ENCODE measurements at regions not wholly inside any gene's neighbourhood (a gene's known extent, or its start where the extent isn't known, plus 50 kb on each side); places are given as distances from the start of the nearest gene placed in this dataset.
"Not testable (repeated sequence)": the region's sequence is repeated elsewhere in the genome, so short reads cannot be mapped to it uniquely, and the experiment has no call there.

DNA sequence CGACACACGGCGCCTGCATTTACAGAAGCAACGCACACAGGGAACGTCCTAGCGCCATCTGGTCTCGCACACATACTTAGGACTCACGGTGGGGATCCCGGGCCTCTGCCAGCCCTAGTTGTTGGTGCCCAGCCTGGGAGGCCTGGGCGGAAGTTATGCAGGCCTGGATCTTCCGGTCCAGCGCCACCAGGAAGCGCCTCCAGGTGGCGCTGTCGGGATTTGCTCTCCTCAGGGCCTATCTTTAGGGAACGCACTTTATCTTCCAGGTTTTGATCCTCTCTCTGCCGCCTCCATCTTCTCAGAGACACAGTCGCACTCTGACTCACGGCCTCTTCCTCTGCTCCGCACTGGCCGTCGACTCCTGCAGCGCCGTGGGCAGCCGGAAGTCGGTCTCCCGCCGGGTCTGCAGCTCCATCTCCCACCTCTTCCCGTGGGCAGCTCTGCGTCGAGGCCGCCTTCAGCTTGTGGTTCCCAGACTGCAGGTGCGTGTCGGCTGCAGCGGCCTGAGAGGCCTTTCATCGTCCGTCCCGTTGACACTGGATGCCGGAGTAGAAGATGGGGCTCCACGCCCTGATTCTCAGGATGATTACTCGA lies 760.4 kb downstream of the TMEM121 start:
- intact Hi-C loops (cut with DNase I), result no loop called here
- DNase-seq (ENCODE audit: extremely low spot score in 2 of 2), result no peak

DNA sequence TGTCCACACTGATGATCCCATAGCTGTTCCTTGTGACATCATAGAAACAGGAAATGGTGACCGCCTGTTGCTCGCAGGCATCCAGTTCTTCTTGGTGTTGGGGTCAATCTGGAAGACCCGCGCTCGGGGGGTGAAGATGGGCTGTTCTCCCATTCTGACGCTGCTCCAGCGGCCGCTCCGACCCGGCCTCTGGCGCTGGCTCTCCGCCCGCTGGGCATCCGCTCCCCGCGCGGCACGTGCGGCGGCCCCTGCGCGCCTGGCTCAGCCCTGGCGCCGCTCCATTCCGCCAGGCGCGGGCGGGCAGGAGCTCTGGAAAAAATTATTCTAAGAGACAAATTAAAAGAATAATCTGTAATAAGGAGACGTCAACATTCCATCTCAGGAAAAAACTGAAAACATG lies 761.1 kb downstream of the TMEM121 start:
- Histone ChIP-seq H3K4me1 (no peaks in the 10 kb centered on the region), H3K9me3 (no peaks in the 10 kb centered on the region), H3K27me3 (no peaks in the 10 kb centered on the region), H3K27ac (no peak overlapping the region), H3K4me3 (no peak overlapping the region), H3K36me3 (no peaks in the 10 kb centered on the region)
- TF ChIP-seq POLR2A (IDR thresholded peaks at IDR 0.05) (no peak), POLR2AphosphoS5 (IDR thresholded peaks at IDR 0.05; ENCODE audit: insufficient read depth in 1 of 2, low read depth in 1 of 2) (no peak)
- TF ChIP-seq, protein P1, sequence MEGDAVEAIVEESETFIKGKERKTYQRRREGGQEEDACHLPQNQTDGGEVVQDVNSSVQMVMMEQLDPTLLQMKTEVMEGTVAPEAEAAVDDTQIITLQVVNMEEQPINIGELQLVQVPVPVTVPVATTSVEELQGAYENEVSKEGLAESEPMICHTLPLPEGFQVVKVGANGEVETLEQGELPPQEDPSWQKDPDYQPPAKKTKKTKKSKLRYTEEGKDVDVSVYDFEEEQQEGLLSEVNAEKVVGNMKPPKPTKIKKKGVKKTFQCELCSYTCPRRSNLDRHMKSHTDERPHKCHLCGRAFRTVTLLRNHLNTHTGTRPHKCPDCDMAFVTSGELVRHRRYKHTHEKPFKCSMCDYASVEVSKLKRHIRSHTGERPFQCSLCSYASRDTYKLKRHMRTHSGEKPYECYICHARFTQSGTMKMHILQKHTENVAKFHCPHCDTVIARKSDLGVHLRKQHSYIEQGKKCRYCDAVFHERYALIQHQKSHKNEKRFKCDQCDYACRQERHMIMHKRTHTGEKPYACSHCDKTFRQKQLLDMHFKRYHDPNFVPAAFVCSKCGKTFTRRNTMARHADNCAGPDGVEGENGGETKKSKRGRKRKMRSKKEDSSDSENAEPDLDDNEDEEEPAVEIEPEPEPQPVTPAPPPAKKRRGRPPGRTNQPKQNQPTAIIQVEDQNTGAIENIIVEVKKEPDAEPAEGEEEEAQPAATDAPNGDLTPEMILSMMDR (IDR thresholded peaks at IDR 0.05), result no peak
- intact Hi-C loops (cut with DNase I), result no loop called here
- no peak for DNase-seq (ENCODE audit: extremely low spot score in 2 of 2)

More for the DNA sequence above, 760.4 kb downstream of the TMEM121 start:
- Histone ChIP-seq H3K27ac (no peak overlapping the region), H3K4me3 (no peak overlapping the region), H3K9me3 (no peaks in the 10 kb centered on the region), H3K4me1 (no peaks in the 10 kb centered on the region), H3K36me3 (no peaks in the 10 kb centered on the region), H3K27me3 (no peaks in the 10 kb centered on the region)
- TF ChIP-seq, protein P1 (IDR thresholded peaks at IDR 0.05), result no peak
- no peak for TF ChIP-seq POLR2A (IDR thresholded peaks at IDR 0.05)
- TF ChIP-seq POLR2AphosphoS5 (IDR thresholded peaks at IDR 0.05; ENCODE audit: insufficient read depth in 1 of 2, low read depth in 1 of 2), result no peak

DNA sequence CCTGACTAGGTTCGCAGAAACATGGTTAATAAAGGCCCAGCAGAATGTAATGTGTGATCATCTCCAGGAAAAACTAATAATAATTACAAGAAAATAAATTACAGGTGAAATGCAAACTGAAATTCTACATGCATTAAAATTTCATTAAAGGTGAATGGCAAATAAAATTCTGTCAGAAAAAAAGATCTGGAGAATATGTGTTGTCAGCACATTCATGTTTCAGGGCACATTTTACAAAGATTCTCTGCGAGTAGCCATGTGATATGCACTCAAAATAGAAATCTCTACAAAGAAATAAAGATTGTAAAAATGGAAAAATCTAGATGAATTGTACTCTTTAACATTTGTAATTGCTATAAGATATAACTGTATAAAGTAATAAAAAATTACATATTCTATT lies 765.2 kb downstream of the TMEM121 start:
- TF ChIP-seq, protein P1 (IDR thresholded peaks at IDR 0.05), result no peak
- no peak for TF ChIP-seq POLR2A (IDR thresholded peaks at IDR 0.05)
- TF ChIP-seq POLR2AphosphoS5 (IDR thresholded peaks at IDR 0.05; ENCODE audit: insufficient read depth in 1 of 2, low read depth in 1 of 2), result no peak
- no peak overlapping the region for H3K27ac ChIP-seq
- no peaks in the 10 kb centered on the region for H3K4me1 ChIP-seq
- no peak for DNase-seq (ENCODE audit: extremely low spot score in 2 of 2)
- no peaks in the 10 kb centered on the region for H3K27me3 ChIP-seq
- no peaks in the 10 kb centered on the region for H3K36me3 ChIP-seq
- intact Hi-C loops (cut with DNase I), result no loop called here
- no peaks in the 10 kb centered on the region for H3K9me3 ChIP-seq
- no peak overlapping the region for H3K4me3 ChIP-seq

DNA sequence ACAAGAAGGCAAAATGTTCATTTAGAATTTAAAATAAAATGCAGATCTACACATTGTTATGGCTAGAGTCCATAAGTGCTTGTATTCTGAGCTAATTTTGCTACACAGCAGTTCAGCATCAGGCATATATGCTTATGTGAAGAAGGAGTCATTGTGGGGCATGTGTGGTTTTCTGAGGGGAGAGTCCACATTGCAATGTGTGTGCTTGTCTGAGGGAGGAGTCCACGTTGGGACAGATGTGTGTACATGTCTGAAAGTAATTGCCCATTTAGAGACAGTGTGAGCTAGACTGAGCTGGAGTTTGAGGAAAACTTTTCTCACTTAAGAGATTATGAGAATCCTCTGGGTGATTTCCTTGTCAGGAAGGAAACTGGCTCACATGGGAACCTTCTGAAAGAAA lies 767.9 kb downstream of the TMEM121 start:
- TF ChIP-seq POLR2A (IDR thresholded peaks at IDR 0.05) (no peak), POLR2AphosphoS5 (IDR thresholded peaks at IDR 0.05; ENCODE audit: insufficient read depth in 1 of 2, low read depth in 1 of 2) (no peak)
- TF ChIP-seq, protein P1 (IDR thresholded peaks at IDR 0.05), result no peak

DNA sequence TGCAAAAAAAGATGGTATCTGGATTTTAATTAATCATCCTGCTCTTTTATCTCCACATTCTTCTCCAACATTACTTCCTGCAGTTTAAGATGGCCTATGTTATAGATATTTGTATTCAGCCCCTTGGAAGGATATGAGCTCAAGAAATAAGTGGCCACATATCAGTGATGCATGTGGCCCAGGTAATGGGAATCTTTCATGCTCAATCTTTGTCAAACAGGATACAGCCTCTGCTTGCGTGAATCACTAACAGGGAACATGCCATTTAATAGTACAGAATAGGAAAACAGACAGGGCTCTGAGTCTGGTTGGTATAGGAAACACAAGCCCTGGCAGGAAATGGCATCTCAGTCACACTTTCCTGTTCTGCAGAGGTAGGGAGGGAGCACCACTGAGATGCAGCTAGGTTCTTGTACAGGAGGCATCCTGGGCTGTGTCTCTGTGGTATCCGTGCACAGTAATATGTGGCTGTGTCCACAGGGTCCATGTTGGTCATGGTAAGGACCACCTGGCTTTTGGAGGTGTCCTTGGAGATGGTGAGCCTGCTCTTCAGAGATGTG lies 774.6 kb downstream of the TMEM121 start:
- H3K4me3 ChIP-seq; intact Hi-C loops (cut with DNase I); H3K4me1 ChIP-seq; DNase-seq (ENCODE audit: extremely low spot score in 2 of 2); H3K9me3 ChIP-seq; H3K27ac ChIP-seq; H3K27me3 ChIP-seq; H3K36me3 ChIP-seq: not testable (repeated sequence)

More for the DNA sequence above, 767.9 kb downstream of the TMEM121 start:
- H3K4me1 ChIP-seq, result no peaks in the 10 kb centered on the region
- no peak overlapping the region for H3K4me3 ChIP-seq
- H3K36me3 ChIP-seq, result no peaks in the 10 kb centered on the region
- intact Hi-C loops (cut with DNase I), result no loop called here
- no peak for DNase-seq (ENCODE audit: extremely low spot score in 2 of 2)
- no peaks in the 10 kb centered on the region for H3K9me3 ChIP-seq
- no peaks in the 10 kb centered on the region for H3K27me3 ChIP-seq
- no peak overlapping the region for H3K27ac ChIP-seq

DNA sequence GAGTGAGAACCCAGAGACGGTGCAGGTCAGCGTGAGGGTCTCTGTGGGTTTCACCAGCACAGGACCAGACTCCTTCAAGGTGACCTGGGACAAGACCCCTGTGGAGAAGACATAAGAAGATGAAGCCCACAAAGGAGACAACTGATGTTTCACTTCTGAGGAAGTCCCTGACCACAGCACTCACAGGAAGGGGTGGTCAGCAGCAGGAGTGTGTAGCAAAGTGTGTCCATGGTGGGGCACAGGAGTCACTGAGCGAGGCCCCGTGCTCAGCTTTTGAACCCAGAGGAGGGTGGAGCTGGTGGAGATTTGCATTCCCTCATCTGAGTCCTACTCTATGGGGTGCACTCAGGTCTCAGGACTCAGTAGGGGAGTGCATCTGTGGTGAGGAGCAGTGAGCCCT lies 775.2 kb downstream of the TMEM121 start:
- H3K27ac ChIP-seq; DNase-seq (ENCODE audit: extremely low spot score in 2 of 2); H3K4me3 ChIP-seq; H3K36me3 ChIP-seq; intact Hi-C loops (cut with DNase I); H3K4me1 ChIP-seq; H3K9me3 ChIP-seq; H3K27me3 ChIP-seq: not testable (repeated sequence)
